MV-4-11 (cell line): ENCODE measurements at regions not wholly inside any gene's neighbourhood (a gene's known extent, or its start where the extent isn't known, plus 50 kb on each side); places are given as distances from the start of the nearest gene placed in this dataset.

ENCODE experiments used
- DNase-seq: peaks from one replicate; lab custom pipeline; 2025; lab: John Stamatoyannopoulos, UW

- peak; percentile 28 for DNase-seq
Observed at GRCh38 chr3:5270666-5271371, 83.3 kb downstream of the EDEM1 start.

- DNase-seq, result peak; percentile 85
Observed at GRCh38 chr3:5271372-5271683, 83.8 kb downstream of the EDEM1 start.

GRCh38 chr3:5272387-5272786 lies 84.9 kb downstream of the EDEM1 start:
- no peak for DNase-seq

- no peak for DNase-seq
Observed at GRCh38 chr3:5274091-5274490, 86.6 kb downstream of the EDEM1 start.

GRCh38 chr3:5275529-5275928 lies 88.0 kb downstream of the EDEM1 start:
- DNase-seq, result no peak

GRCh38 chr3:5276934-5277333 lies 89.4 kb downstream of the EDEM1 start:
- no peak for DNase-seq

GRCh38 chr3:5277612-5278236 lies 90.2 kb downstream of the EDEM1 start:
- no peak for DNase-seq

- no peak for DNase-seq
Observed at GRCh38 chr3:5278666-5279065, 91.2 kb downstream of the EDEM1 start.

- no peak for DNase-seq
Observed at GRCh38 chr3:5282703-5283102, 95.2 kb downstream of the EDEM1 start.

- DNase-seq, result no peak
Observed at GRCh38 chr3:5285439-5285838, 97.9 kb downstream of the EDEM1 start.

GRCh38 chr3:5290915-5291314 lies 103.4 kb downstream of the EDEM1 start:
- DNase-seq, result no peak

- DNase-seq, result no peak
Observed at GRCh38 chr3:5292512-5292911, 105.0 kb downstream of the EDEM1 start.

- DNase-seq, result no peak
Observed at GRCh38 chr3:5293207-5293606, 105.7 kb downstream of the EDEM1 start.

- DNase-seq, result no peak
Observed at GRCh38 chr3:5294356-5294755, 106.8 kb downstream of the EDEM1 start.

GRCh38 chr3:5295191-5295690 lies 107.7 kb downstream of the EDEM1 start:
- no peak for DNase-seq

- no peak for DNase-seq
Observed at GRCh38 chr3:5296362-5296761, 108.9 kb downstream of the EDEM1 start.

GRCh38 chr3:5297895-5298294 lies 110.4 kb downstream of the EDEM1 start:
- DNase-seq, result no peak

GRCh38 chr3:5298453-5298852 lies 110.9 kb downstream of the EDEM1 start:
- peak; percentile 76 for DNase-seq

GRCh38 chr3:5299161-5299560 lies 111.7 kb downstream of the EDEM1 start:
- no peak for DNase-seq

GRCh38 chr3:5300638-5301037 lies 113.1 kb downstream of the EDEM1 start:
- no peak for DNase-seq

- no peak for DNase-seq
Observed at GRCh38 chr3:5301651-5302297, 114.3 kb downstream of the EDEM1 start.

GRCh38 chr3:5302661-5303060 lies 115.2 kb downstream of the EDEM1 start:
- DNase-seq, result no peak

GRCh38 chr3:5304188-5304587 lies 116.7 kb downstream of the EDEM1 start:
- no peak for DNase-seq
